ENCODE measurements at regions not wholly inside any gene's neighbourhood (a gene's known extent, or its start where the extent isn't known, plus 50 kb on each side); places are given as distances from the start of the nearest gene placed in this dataset.

- ChIA-PET CTCF (interaction anchor here (0.7 kb wide), 1 partner anchor 157 kb away, joined by 4 read pairs; no protein-coding TSS in a partner anchor), POLR2A (ENCODE audit: low non-redundant PET) (no interaction called here)
- no peak for TF ChIP-seq CTCF (conservative IDR thresholded peaks at IDR 0.05; ENCODE audit: low read depth)
- no peak for DNase-seq (ENCODE audit: low spot score)
- no peak overlapping the region for H3K27ac ChIP-seq
Measured at GRCh38 chr10:8233049-8233448, 178.6 kb downstream of the GATA3 start.

- POLR2A ChIA-PET (ENCODE audit: low non-redundant PET): no interaction called here
- CTCF ChIA-PET: no interaction called here
- no peak for DNase-seq (ENCODE audit: low spot score)
- no peak overlapping the region for H3K27ac ChIP-seq
- no peak for TF ChIP-seq CTCF (conservative IDR thresholded peaks at IDR 0.05; ENCODE audit: low read depth)
Measured at GRCh38 chr10:8233832-8234259, 179.4 kb downstream of the GATA3 start.

- no peak overlapping the region for H3K27ac ChIP-seq
- POLR2A ChIA-PET (ENCODE audit: low non-redundant PET): no interaction called here
- no peak for TF ChIP-seq CTCF (conservative IDR thresholded peaks at IDR 0.05; ENCODE audit: low read depth)
- CTCF ChIA-PET: interaction anchor here (0.6 to 0.7 kb wide), 2 partner anchors 53 to 617 kb away, joined by 3 to 4 read pairs; no protein-coding TSS in a partner anchor
- no peak for DNase-seq (ENCODE audit: low spot score)
Measured at GRCh38 chr10:8235253-8236027, 181.0 kb downstream of the GATA3 start.

- DNase-seq (ENCODE audit: low spot score): no peak
- TF ChIP-seq CTCF (conservative IDR thresholded peaks at IDR 0.05; ENCODE audit: low read depth): no peak
- H3K27ac ChIP-seq: no peak overlapping the region
- POLR2A ChIA-PET (ENCODE audit: low non-redundant PET): no interaction called here
- CTCF ChIA-PET: interaction anchor here (0.7 kb wide), 1 partner anchor 310 kb away, joined by 3 read pairs; no protein-coding TSS in a partner anchor
Measured at GRCh38 chr10:8238986-8239385, 184.5 kb downstream of the GATA3 start.

- POLR2A ChIA-PET (ENCODE audit: low non-redundant PET): interaction anchor here (0.6 kb wide), 1 partner anchor 236 kb away, joined by 3 read pairs; no protein-coding TSS in a partner anchor
- DNase-seq (ENCODE audit: low spot score): no peak
- CTCF ChIA-PET: no interaction called here
- TF ChIP-seq CTCF (conservative IDR thresholded peaks at IDR 0.05; ENCODE audit: low read depth): no peak
- H3K27ac ChIP-seq: no peak overlapping the region
Measured at GRCh38 chr10:8240861-8241260, 186.4 kb downstream of the GATA3 start.

GRCh38 chr10:8242295-8242872 is 187.9 kb downstream of the GATA3 start:
- ChIA-PET POLR2A (ENCODE audit: low non-redundant PET) (no interaction called here), CTCF (no interaction called here)
- no peak overlapping the region for H3K27ac ChIP-seq

More at GRCh38 chr10:8242295-8242872, 187.9 kb downstream of the GATA3 start:
- no peak for TF ChIP-seq CTCF (conservative IDR thresholded peaks at IDR 0.05; ENCODE audit: low read depth)
- DNase-seq (ENCODE audit: low spot score): no peak

Data from RWPE1 (cell line).